GM19455 (cell line): ENCODE measurements at regions not wholly inside any gene's neighbourhood (a gene's known extent, or its start where the extent isn't known, plus 50 kb on each side); places are given as distances from the start of the nearest gene placed in this dataset.

Experiments used
- ATAC-seq: cut with Tn5 transposase; IDR thresholded peaks from one replicate; pipeline ENCODE4 v1.9.1; 2021; ENCODE audit not compliant: unreplicated experiment

DNA sequence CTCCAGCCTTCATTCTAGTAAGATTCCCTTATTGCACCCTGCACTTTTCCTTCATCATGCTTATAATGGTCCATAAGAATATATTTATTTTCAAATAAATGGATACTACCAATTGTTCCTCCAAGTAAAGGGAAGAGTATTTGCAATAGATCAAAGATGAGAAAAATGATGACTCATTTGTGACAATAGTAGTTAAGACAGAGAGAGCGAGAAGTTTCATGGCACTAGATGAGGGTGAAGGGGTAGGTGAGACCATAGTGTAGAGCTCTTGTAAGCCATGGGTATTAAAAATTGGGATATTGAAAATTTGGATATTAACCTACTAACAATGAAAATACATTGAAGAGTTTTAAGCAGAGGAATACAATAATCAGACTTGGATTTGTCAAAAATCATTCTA lies 404.6 kb downstream of the EFNA5 start:
- no peak for ATAC-seq

GRCh38 chr5:107265193-107265592 lies 405.5 kb downstream of the EFNA5 start:
- ATAC-seq: no peak

DNA sequence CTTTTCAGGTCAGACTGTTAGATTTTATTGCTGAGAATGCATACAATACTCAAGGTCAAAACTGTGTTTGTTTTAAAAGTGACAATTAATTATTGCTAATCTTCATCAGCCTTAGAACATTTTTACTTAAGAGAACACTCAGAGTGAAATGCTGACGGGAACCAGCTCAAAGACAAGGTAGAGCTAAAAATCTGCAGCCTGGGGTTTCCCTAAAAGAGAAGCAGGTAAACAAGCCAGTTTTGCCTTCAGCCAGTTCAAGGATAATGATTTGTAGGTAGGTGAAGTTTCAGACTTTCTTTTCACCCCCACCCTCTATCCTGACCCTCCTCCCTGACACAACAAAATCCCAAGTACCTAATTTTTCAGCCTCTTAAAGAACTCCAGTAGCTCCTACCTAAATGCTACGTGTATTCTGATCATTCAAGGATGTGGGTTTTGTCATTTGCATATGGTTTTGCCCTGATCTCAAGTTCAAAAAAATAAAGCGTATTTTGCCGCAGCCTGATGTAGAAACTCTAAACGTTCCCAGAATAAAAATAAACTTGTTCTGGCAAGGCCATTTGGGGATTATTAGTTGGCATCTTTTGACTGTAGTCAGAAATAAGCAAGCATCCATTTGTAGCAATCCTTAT lies 407.2 kb downstream of the EFNA5 start:
- peak; percentile 79 for ATAC-seq

DNA sequence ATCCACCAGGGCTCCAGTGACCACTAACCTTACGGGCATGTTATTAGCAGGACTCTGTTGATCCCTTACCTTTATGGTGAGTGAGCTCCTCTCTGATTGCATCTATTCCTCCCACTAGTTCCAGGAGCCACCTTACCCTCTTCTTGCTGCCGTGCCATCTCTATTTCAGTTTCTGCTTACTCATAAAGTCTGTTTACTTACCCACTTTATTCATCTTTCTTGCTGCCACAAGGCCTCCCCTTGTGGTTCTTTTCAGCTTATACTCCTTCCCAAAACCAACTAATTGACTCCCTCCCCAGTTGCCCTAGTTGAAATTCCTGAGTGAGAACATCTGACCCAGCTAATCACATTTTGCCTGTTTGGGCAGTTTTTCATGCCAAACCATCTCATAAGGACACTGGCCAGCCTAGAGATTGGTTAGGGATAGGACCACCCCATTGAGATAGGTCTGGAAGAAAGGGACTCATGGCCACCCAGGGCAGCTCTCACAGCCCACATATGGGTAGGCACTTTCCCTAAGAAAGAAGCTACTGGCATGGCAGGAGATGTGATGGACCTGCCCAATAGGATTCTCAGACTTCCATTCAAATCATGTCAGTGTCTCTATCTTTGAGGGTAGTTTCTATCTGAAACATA lies 412.7 kb downstream of the EFNA5 start:
- ATAC-seq: no peak

- no peak for ATAC-seq
Measured at GRCh38 chr5:107254902-107255234, 415.9 kb downstream of the EFNA5 start.

DNA sequence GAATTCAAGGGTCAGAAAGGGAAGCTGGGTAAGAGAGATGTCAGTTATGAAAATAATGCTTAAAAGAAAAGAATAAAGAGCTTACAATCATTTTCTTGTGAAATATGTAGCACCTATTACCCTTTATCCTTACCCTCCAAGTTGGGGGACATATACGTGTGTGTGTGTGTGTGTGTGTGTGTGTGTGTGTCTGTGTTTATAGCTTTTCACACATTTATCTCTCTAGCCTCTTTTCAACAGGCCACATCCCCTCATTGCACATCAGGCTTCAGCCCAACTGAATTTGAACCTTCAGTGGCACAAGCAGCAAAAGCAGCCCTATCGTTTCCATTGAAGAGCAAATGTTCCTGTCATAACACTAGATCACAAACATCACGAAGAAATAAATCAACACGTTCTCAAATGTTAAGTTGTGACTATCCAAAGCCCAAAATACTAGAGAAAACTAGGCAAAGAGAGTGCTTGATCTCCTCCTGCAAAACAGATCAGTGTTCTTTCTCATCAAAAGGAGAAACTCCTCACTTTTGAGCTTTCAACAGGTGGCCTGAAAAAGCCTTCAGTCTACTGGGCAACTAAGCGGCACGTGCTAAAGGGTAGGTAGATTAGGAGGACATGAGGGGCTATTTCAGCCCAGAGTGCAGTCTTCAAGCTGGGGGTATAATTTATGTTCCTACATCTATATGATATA lies 416.4 kb downstream of the EFNA5 start:
- ATAC-seq: no peak

DNA sequence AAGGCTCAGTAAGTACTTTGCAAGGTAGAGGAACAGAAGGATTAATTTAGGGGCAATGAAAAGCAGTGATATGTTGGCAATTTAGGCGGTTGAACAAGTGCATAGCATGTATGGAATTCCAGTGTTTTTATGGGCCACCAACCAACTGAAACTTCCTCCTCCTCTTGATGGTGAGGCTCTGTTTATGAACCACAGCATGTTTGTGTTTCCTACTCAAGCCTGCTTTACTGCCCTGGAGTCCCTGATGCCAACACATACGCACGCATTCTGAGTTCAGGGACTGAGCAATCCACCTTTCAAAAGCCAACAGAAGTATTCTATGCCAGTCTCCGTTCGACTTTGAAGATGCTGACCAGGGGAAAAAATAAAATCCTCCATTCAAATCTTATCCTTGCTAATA lies 417.5 kb downstream of the EFNA5 start:
- ATAC-seq: no peak

DNA sequence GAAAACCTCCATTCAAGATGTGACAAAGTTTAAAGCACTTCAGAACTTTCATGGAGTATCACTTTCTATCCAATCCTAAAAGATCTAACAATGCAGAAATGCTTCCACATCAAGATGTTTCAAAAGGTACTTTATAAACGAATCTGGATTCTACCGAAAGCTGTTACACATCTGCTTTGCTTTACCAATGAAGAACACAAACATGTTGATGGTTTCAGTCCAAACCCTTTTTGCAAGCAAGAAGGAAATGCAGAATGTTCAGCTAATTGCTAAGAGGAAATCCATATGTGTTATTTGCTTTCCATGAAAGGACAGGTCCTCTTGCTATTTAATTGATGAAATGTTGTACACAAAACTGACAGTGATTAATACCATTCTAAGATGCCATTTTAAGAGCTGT lies 419.6 kb downstream of the EFNA5 start:
- ATAC-seq: no peak

DNA sequence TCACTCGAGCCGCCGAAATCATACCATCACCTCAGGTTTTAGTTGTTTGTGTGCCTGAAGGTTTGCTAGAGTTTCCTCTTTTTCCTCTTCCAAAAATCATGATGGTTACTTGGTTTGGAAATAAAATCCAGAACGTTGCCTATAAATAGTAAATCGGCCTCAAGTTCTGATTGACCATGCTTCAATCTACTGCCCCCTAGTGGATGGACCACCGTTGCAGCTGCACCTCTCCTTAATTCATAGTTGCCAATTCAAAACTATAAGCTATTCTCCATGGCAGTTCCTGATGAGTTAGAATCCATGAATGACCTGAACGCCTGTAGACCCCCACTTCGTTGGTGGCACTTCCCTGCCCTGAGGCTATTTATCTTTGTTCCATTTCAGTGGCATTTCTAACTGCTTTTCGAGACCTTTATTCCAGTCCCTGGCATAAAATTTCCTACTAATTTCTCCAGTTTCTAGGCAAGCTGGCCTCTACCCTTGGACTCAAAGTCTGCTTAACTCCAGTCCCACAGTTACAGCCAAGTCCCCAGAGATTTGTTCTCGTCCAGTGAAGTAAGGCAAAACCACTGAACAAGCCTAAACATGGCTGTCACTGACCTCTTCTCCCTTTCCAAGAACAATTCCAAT lies 422.6 kb downstream of the EFNA5 start:
- no peak for ATAC-seq

- ATAC-seq: no peak
Measured at GRCh38 chr5:107247427-107247826, 423.3 kb downstream of the EFNA5 start.

- ATAC-seq: no peak
Measured at GRCh38 chr5:107243220-107243579, 427.5 kb downstream of the EFNA5 start.

GRCh38 chr5:107242411-107243219 lies 428.1 kb downstream of the EFNA5 start:
- ATAC-seq: no peak

- no peak for ATAC-seq
Measured at GRCh38 chr5:107241841-107242240, 428.9 kb downstream of the EFNA5 start.

GRCh38 chr5:107235167-107235566 lies 435.6 kb downstream of the EFNA5 start:
- ATAC-seq: no peak

GRCh38 chr5:107232788-107233187 lies 437.9 kb downstream of the EFNA5 start:
- ATAC-seq: no peak

- no peak for ATAC-seq
Measured at GRCh38 chr5:107232293-107232692, 438.4 kb downstream of the EFNA5 start.

DNA sequence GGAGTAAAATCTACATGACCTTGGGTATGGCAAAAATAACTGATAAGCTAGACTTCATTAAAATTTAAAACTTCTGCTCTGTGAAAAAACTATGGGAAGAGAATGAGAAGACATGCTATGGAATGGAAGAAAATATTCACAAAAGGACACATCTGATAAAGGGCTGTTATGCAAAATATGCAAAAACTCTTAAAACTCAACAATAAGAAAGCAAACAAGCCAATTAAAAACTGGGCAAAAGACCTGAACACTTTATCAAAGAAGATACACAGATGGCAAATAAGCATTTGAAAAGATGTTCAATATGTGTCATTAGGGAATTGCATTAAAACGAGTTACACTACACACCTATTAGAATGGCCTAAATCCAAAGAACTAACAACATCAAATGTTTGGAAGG lies 439.5 kb downstream of the EFNA5 start:
- no peak for ATAC-seq

DNA sequence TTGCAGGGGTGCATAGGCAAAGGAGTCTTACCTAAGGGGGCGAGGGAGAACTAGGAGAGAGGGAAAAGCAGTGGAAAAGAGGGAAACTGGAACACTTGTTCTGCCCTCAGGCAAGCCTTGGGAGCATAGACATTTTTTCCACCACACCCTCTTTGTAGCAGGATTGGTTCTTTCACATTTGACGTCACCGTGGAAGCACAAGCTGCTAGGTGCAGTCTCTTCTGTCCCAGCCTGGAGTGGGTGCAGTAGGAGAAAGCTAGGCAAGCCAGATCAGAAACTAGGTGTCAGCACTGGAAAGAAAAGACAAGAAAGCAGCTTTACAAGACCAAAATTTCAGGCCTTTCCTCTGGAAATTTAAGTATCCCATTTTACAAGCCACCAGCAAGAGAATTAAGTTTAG lies 440.4 kb downstream of the EFNA5 start:
- no peak for ATAC-seq

GRCh38 chr5:107228226-107228625 lies 442.5 kb downstream of the EFNA5 start:
- no peak for ATAC-seq

DNA sequence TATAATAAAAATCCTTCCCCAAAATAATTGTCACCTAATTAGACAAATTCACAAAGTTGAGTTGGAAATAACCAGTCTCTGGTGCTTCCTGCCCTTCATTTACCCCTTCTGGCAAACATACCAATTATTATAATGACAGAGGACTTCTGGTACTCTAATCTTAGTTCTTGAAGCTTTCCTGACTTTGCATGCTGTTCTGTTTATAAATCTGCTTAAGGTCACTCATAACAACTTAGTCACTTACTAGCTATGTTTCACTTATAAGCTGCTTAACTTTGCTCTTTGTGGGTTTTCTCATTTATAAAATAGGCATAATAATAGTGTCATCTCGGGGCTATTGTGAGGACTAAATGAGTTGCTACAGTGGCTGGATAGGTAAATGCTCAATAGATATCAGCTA lies 446.5 kb downstream of the EFNA5 start:
- ATAC-seq: no peak

GRCh38 chr5:107223066-107223465 lies 447.7 kb downstream of the EFNA5 start:
- no peak for ATAC-seq
